ENCODE measurements at regions not wholly inside any gene's neighbourhood (a gene's known extent, or its start where the extent isn't known, plus 50 kb on each side); places are given as distances from the start of the nearest gene placed in this dataset.

DNA sequence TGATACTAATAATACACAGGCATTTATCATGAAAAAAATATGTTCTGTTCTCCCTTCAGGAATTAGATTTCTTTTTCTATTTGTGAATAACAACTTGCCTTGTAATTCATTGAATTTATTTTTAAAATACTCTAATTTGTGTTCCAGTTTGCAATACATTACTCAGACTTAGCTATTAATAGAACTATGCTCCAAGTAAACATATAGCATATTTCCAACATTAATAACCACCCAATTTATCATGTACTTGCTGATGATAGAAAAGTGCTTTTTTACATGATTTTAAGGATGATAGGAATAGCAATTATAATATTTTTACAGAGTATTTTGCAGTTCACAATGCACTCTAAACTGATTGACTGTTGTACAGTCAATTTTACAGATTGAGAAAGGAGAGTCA, 338.8 kb upstream of the SEMA3D start:
- TF ChIP-seq, protein P1, sequence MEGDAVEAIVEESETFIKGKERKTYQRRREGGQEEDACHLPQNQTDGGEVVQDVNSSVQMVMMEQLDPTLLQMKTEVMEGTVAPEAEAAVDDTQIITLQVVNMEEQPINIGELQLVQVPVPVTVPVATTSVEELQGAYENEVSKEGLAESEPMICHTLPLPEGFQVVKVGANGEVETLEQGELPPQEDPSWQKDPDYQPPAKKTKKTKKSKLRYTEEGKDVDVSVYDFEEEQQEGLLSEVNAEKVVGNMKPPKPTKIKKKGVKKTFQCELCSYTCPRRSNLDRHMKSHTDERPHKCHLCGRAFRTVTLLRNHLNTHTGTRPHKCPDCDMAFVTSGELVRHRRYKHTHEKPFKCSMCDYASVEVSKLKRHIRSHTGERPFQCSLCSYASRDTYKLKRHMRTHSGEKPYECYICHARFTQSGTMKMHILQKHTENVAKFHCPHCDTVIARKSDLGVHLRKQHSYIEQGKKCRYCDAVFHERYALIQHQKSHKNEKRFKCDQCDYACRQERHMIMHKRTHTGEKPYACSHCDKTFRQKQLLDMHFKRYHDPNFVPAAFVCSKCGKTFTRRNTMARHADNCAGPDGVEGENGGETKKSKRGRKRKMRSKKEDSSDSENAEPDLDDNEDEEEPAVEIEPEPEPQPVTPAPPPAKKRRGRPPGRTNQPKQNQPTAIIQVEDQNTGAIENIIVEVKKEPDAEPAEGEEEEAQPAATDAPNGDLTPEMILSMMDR (IDR thresholded peaks at IDR 0.05; ENCODE audit: insufficient read depth, low read length, severe bottlenecking), result no peak
- Histone ChIP-seq H3K36me3 (ENCODE audit: control insufficient read depth, insufficient read depth, low read length) (no peaks in the 10 kb centered on the region), H3K4me3 (ENCODE audit: low read depth, low read length) (no peak overlapping the region), H3K27me3 (ENCODE audit: control insufficient read depth, insufficient read depth, low read length) (no peaks in the 10 kb centered on the region)
- DNase-seq (ENCODE audit: low read depth) (no peak), FAIRE-seq (no peak)

DNA sequence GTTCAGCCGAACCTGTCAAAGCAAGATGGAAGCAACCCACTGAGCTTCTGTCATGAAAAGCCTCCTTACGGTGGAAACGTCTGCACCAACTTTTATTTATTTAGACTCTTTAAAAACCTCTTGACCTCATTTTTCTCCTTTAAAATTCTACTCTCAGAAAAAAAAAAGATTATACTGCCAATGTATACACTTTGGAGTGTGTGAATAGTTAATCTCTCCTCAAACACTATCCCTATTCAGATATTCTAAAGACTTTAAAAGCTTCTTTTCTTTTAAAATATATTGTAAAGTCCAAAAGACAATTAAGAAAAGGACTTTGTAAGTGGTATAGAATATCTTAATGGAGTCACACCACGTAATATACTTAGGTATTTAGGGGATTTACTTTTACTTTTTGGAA, 335.2 kb upstream of the SEMA3D start:
- TF ChIP-seq, protein P1 (IDR thresholded peaks at IDR 0.05; ENCODE audit: insufficient read depth, low read length, severe bottlenecking), result no peak
- no peak overlapping the region for H3K4me3 ChIP-seq (ENCODE audit: low read depth, low read length)
- H3K27me3 ChIP-seq (ENCODE audit: control insufficient read depth, insufficient read depth, low read length), result no peaks in the 10 kb centered on the region
- H3K36me3 ChIP-seq (ENCODE audit: control insufficient read depth, insufficient read depth, low read length), result no peaks in the 10 kb centered on the region
- DNase-seq (ENCODE audit: low read depth) (no peak), FAIRE-seq (no peak)

DNA sequence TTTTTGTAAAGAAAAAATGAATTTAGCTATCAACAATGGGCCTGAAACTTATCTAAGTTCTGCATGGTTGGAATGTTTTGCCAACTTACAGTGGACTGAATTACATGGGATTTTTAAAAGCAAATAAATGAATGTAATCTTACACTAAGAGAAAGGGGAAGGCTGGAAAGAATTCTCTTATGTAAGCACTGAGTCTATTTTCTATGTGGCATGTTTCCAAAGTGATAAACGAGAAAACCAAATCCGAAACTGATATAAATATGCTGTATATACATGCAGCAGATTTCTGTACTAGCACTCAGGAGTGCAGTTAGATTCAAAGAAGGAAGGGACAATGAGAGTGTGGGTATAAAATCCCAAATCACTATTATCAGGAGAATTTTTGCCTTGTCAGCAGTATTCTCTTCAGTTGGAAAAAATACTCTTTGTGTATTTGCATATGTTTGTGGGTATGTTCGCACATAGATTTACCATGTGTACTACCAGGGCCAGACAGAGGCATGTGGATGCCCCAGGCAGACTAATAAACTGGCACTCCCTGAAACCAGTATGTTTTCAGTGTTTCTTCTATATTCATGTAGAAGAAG, 334.3 kb upstream of the SEMA3D start:
- Histone ChIP-seq H3K36me3 (ENCODE audit: control insufficient read depth, insufficient read depth, low read length) (no peaks in the 10 kb centered on the region), H3K4me3 (ENCODE audit: low read depth, low read length) (no peak overlapping the region), H3K27me3 (ENCODE audit: control insufficient read depth, insufficient read depth, low read length) (no peaks in the 10 kb centered on the region)
- no peak for DNase-seq (ENCODE audit: low read depth)
- TF ChIP-seq, protein P1 (IDR thresholded peaks at IDR 0.05; ENCODE audit: insufficient read depth, low read length, severe bottlenecking), result no peak
- FAIRE-seq, result no peak

DNA sequence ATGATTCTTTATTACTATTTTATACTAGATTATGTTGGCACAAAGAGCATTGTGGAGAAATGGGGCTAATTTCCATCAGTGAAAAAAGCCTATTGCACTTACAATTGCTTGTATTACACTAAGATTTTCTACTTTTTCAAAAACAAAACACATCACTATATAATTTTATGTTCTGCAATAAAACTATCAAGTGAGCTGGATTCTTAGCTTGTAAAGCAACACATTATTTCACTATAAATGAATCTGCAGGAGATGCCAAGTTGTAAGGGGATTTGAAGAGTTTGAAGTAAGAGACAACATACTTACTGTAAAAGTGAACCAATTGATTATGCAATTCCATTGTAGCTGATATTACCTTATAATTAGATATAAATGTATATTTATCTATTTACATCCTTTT, 333.3 kb upstream of the SEMA3D start:
- TF ChIP-seq, protein P1 (IDR thresholded peaks at IDR 0.05; ENCODE audit: insufficient read depth, low read length, severe bottlenecking), result no peak
- FAIRE-seq (no peak), DNase-seq (ENCODE audit: low read depth) (no peak)
- Histone ChIP-seq H3K27me3 (ENCODE audit: control insufficient read depth, insufficient read depth, low read length) (no peaks in the 10 kb centered on the region), H3K4me3 (ENCODE audit: low read depth, low read length) (no peak overlapping the region), H3K36me3 (ENCODE audit: control insufficient read depth, insufficient read depth, low read length) (no peaks in the 10 kb centered on the region)

DNA sequence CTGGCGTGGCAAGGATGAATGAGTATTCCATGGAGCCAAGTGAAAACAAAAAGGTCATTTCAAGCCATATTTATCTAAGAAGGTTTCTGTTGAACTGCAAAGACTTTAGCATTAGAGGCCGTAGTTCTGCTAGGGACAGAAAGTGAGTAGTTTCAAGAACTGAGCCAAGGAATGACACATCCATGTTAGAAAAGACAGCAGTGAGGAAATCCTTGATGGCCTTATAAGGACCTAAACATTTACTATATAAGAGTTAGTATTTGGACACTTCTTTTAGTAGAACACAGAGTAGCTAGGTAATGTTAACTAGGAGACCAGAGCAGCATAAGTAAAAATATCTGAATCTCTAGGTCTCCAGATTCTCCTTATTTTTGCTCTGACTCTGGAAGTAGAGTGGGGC, 329.8 kb upstream of the SEMA3D start:
- FAIRE-seq (no peak), DNase-seq (ENCODE audit: low read depth) (no peak)
- Histone ChIP-seq H3K4me3 (ENCODE audit: low read depth, low read length) (no peak overlapping the region), H3K27me3 (ENCODE audit: control insufficient read depth, insufficient read depth, low read length) (no peaks in the 10 kb centered on the region), H3K36me3 (ENCODE audit: control insufficient read depth, insufficient read depth, low read length) (no peaks in the 10 kb centered on the region)
- TF ChIP-seq, protein P1 (IDR thresholded peaks at IDR 0.05; ENCODE audit: insufficient read depth, low read length, severe bottlenecking), result no peak

DNA sequence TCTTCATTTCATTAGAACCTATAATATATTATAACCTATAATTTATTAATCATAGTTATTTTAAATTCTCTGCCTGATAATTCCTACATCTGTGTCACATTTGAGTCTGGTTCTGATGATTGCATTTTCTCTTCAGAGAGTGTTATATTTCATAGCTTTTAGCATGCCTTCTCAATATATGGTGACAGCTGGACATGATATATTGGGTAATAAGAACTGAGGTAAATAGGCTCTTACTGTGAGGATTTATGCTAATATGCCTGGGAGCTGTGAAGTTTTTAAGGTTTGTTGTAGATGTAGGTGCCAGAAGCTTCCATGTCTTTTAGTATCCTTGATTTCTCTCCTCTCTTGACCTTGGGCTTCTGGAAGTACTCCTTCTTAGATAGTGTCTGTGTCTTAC, 325.9 kb upstream of the SEMA3D start:
- Histone ChIP-seq H3K27me3 (ENCODE audit: control insufficient read depth, insufficient read depth, low read length) (no peaks in the 10 kb centered on the region), H3K36me3 (ENCODE audit: control insufficient read depth, insufficient read depth, low read length) (no peaks in the 10 kb centered on the region), H3K4me3 (ENCODE audit: low read depth, low read length) (no peak overlapping the region)
- DNase-seq (ENCODE audit: low read depth), result no peak
- no peak for FAIRE-seq
- TF ChIP-seq, protein P1 (IDR thresholded peaks at IDR 0.05; ENCODE audit: insufficient read depth, low read length, severe bottlenecking), result no peak
